HG03565 (cell line): ENCODE measurements at regions not wholly inside any gene's neighbourhood (a gene's known extent, or its start where the extent isn't known, plus 50 kb on each side); places are given as distances from the start of the nearest gene placed in this dataset.

Source experiments
- ATAC-seq: cut with Tn5 transposase; IDR thresholded peaks from one replicate; pipeline ENCODE4 v1.9.1; 2021; ENCODE audit warnings: mild to moderate bottlenecking, moderate library complexity; ENCODE audit not compliant: unreplicated experiment

- no peak for ATAC-seq
Observed at GRCh38 chr11:134642206-134642605, 230.2 kb upstream of the B3GAT1 start.

- ATAC-seq = no peak
Observed at GRCh38 chr11:134640971-134641968, 229.2 kb upstream of the B3GAT1 start.

- ATAC-seq = no peak
Observed at GRCh38 chr11:134640536-134640935, 228.5 kb upstream of the B3GAT1 start.

- no peak for ATAC-seq
Observed at GRCh38 chr11:134639586-134640330, 227.7 kb upstream of the B3GAT1 start.

GRCh38 chr11:134638796-134639430 lies 226.9 kb upstream of the B3GAT1 start:
- ATAC-seq = no peak

- ATAC-seq = no peak
Observed at GRCh38 chr11:134637091-134638015, 225.3 kb upstream of the B3GAT1 start.

GRCh38 chr11:134636071-134636470 lies 224.0 kb upstream of the B3GAT1 start:
- no peak for ATAC-seq

GRCh38 chr11:134634897-134635831 lies 223.1 kb upstream of the B3GAT1 start:
- no peak for ATAC-seq

GRCh38 chr11:134633276-134633675 lies 221.2 kb upstream of the B3GAT1 start:
- ATAC-seq = no peak

- ATAC-seq = no peak
Observed at GRCh38 chr11:134632347-134633119, 220.5 kb upstream of the B3GAT1 start.

- no peak for ATAC-seq
Observed at GRCh38 chr11:134630861-134631260, 218.8 kb upstream of the B3GAT1 start.

GRCh38 chr11:134628426-134628825 lies 216.4 kb upstream of the B3GAT1 start:
- ATAC-seq = no peak

- no peak for ATAC-seq
Observed at GRCh38 chr11:134626032-134626431, 214.0 kb upstream of the B3GAT1 start.

- no peak for ATAC-seq
Observed at GRCh38 chr11:134625631-134626030, 213.6 kb upstream of the B3GAT1 start.

- ATAC-seq = no peak
Observed at GRCh38 chr11:134625151-134625550, 213.1 kb upstream of the B3GAT1 start.

- ATAC-seq = no peak
Observed at GRCh38 chr11:134624166-134624920, 212.3 kb upstream of the B3GAT1 start.

- ATAC-seq = no peak
Observed at GRCh38 chr11:134623711-134624110, 211.7 kb upstream of the B3GAT1 start.

- ATAC-seq = no peak
Observed at GRCh38 chr11:134622458-134622857, 210.4 kb upstream of the B3GAT1 start.
